Spleen (tissue), 11 donors: ENCODE measurements at regions not wholly inside any gene's neighbourhood (a gene's known extent, or its start where the extent isn't known, plus 50 kb on each side); places are given as distances from the start of the nearest gene placed in this dataset.
A peak's percentile ranks its signal among the peaks of the same experiment; 100 is the strongest.

Source experiments
- DNase-seq: peaks from one replicate; pipeline ENCODE4 v3.0.0-alpha.2; 2020
- H3K27ac ChIP-seq, 8 donors: fragments of 200-600 bp; sonication (generic) in 7 of 8; 1 replicate in 4 of 8; 2 replicates in 4 of 8; pipeline versions ENCODE4 v1.5.0 to v1.8.0; 2016 to 2021; ENCODE audit warnings: inconsistent platforms in 4 of 8, mild to moderate bottlenecking in 4 of 8, moderate library complexity in 1 of 8
- H3K27me3 ChIP-seq, 7 donors: fragments of 200-600 bp; sonication (generic) in 6 of 7; replicated peaks in 1 of 7; 1 replicate in 4 of 7; 2 replicates in 3 of 7; pipeline versions ENCODE4 v1.5.0 to v1.8.0; 2016 to 2021; ENCODE audit warnings: inconsistent platforms in 3 of 7, mild to moderate bottlenecking in 1 of 7
- H3K36me3 ChIP-seq, 6 donors: fragments of 200-600 bp; sonication (generic) in 5 of 6; 1 replicate in 4 of 6; 2 replicates in 2 of 6; pipeline versions ENCODE4 v1.5.0 to v1.8.0; 2016 to 2021; ENCODE audit warnings: inconsistent platforms in 2 of 6
- H3K4me1 ChIP-seq, 6 donors: fragments of 200-600 bp; sonication (generic) in 5 of 6; 1 replicate in 3 of 6; 2 replicates in 3 of 6; pipeline versions ENCODE4 v1.5.0 to v1.8.0; 2016 to 2021; ENCODE audit warnings: inconsistent platforms in 3 of 6
- H3K4me3 ChIP-seq, 8 donors: fragments of 200-600 bp; sonication (generic) in 7 of 8; 1 replicate in 4 of 8; 2 replicates in 4 of 8; pipeline versions ENCODE4 v1.5.0 to v1.8.0; 2016 to 2021; ENCODE audit warnings: inconsistent platforms in 4 of 8, mild to moderate bottlenecking in 4 of 8, moderate library complexity in 2 of 8
- H3K9me3 ChIP-seq, 8 donors: fragments of 200-600 bp; sonication (generic) in 7 of 8; 1 replicate in 4 of 8; 2 replicates in 4 of 8; pipeline versions ENCODE4 v1.5.0 to v1.8.0; 2016 to 2021; ENCODE audit warnings: inconsistent platforms in 4 of 8
- CTCF ChIP-seq, 11 experiments: fragments of 200-600 bp in 7 of 11; fragments of 450-650 bp in 4 of 11; sonication (generic) in 4 of 11; IDR thresholded peaks in 8 of 11; conservative IDR thresholded peaks in 3 of 11; 1 replicate in 7 of 11; 2 replicates in 4 of 11; pipeline versions ENCODE4 v1.4.0 to v1.8.0; 2016 to 2021; ENCODE audit warnings: antibody characterized with exemption in 11 of 11, inconsistent platforms in 4 of 11, mild to moderate bottlenecking in 1 of 11
- POLR2A ChIP-seq, 3 donors: fragments of 450-650 bp; IDR thresholded peaks; one replicate each; pipeline ENCODE4 v1.5.1; 2017; ENCODE audit warnings: antibody characterized with exemption in 3 of 3, mild to moderate bottlenecking in 1 of 3
- POLR2AphosphoS5 ChIP-seq, 3 donors: sonication (generic); formaldehyde crosslinking; IDR thresholded peaks; one replicate each; pipeline ENCODE4 v1.5.1; 2017; ENCODE audit warnings: antibody characterized with exemption in 3 of 3
- WGBS, 5 donors: extraction: QIAGEN DNeasy Blood & Tissue Kit in 3 of 5; methylation state at CpG; one replicate each; pipeline versions ENCODE4 v1.1.5 to v1.1.7; 2013 to 2018; 5-methylcytosine and 5-hydroxymethylcytosine counted together
- intact Hi-C: fragments of 100-400 bp; cut with DNase I; formaldehyde crosslinking; loops from one replicate; pipeline ENCODE4 v1.15.0; 2023; ENCODE audit warnings: low total_unique reads
- donor health status: healthy with polysubstance abuse.
- donor health status: DM: no; HTN: no; CAD: no; lungs with moderate emphysema.
- donor health status: DM: no; HTN: no; CAD: no.
- donor health status: Bipolar disorder and iron deficiency.
- donor health status: healthy.
- donor health status: DM: no; HTN: no; CAD: no.
- donor health status: DM: yes; HTN: yes; CAD: no.

- no peaks in the 10 kb centered on the region for H3K9me3 ChIP-seq
- WGBS, 5 donors = 15 to 19% (median 17%) methylated on average over 12 of the region's 12 CpGs
- TF ChIP-seq POLR2A (IDR thresholded peaks at IDR 0.05) (no peak), POLR2AphosphoS5 (IDR thresholded peaks at IDR 0.05) (peak in 2 of 3 donors; percentile 63 to 76), CTCF (IDR thresholded peaks at IDR 0.05 in 8 of 11, conservative IDR thresholded peaks at IDR 0.05 in 3 of 11) (no peak)
- DNase-seq = peak; percentile 90
- no peaks in the 10 kb centered on the region for H3K36me3 ChIP-seq
- H3K4me1 ChIP-seq = peaks cover 10 to 53% (median 25%) of the 10 kb centered on the region in 6 donors
- H3K27ac ChIP-seq = peak overlapping the region in 7 of 8 donors; percentile 4 to 56 (median 43)
- intact Hi-C loops = no loop called here
- H3K27me3 ChIP-seq = no peaks in the 10 kb centered on the region
- H3K4me3 ChIP-seq = no peak overlapping the region
Observed at GRCh38 chr6:15879371-15880261, 216.8 kb upstream of the DTNBP1 start.

- 39 to 59% (median 48%) methylated on average over 2 of the region's 2 CpGs for WGBS, 5 donors
- intact Hi-C loops = no loop called here
Observed at GRCh38 chr6:15877231-15877630, 214.4 kb upstream of the DTNBP1 start.

GRCh38 chr6:15876406-15876805 is 213.6 kb upstream of the DTNBP1 start:
- 47 to 73% (median 53%) methylated on average over 3 of the region's 3 CpGs for WGBS, 5 donors
- no peak for TF ChIP-seq POLR2A (IDR thresholded peaks at IDR 0.05)
- no peak for TF ChIP-seq POLR2AphosphoS5 (IDR thresholded peaks at IDR 0.05)
- TF ChIP-seq CTCF (IDR thresholded peaks at IDR 0.05 in 8 of 11, conservative IDR thresholded peaks at IDR 0.05 in 3 of 11) = no peak
- Histone ChIP-seq H3K4me3 (no peak overlapping the region), H3K36me3 (no peaks in the 10 kb centered on the region), H3K9me3 (no peaks in the 10 kb centered on the region), H3K27me3 (no peaks in the 10 kb centered on the region), H3K4me1 (peaks cover 10 to 36% (median 18%) of the 10 kb centered on the region in 6 donors), H3K27ac (no peak overlapping the region)
- DNase-seq = no peak
- intact Hi-C loops = no loop called here

More at GRCh38 chr6:15877231-15877630, 214.4 kb upstream of the DTNBP1 start:
- Histone ChIP-seq H3K27ac (no peak overlapping the region), H3K27me3 (no peaks in the 10 kb centered on the region), H3K4me1 (peaks cover 10 to 40% (median 21%) of the 10 kb centered on the region in 6 donors), H3K4me3 (no peak overlapping the region), H3K36me3 (no peaks in the 10 kb centered on the region), H3K9me3 (no peaks in the 10 kb centered on the region)
- TF ChIP-seq CTCF (IDR thresholded peaks at IDR 0.05 in 8 of 11, conservative IDR thresholded peaks at IDR 0.05 in 3 of 11) (no peak), POLR2AphosphoS5 (IDR thresholded peaks at IDR 0.05) (no peak), POLR2A (IDR thresholded peaks at IDR 0.05) (no peak)
- no peak for DNase-seq

GRCh38 chr6:15875797-15876196 is 213.0 kb upstream of the DTNBP1 start:
- Histone ChIP-seq H3K4me1 (peaks cover 10 to 35% (median 14%) of the 10 kb centered on the region in 6 donors), H3K27me3 (no peaks in the 10 kb centered on the region), H3K36me3 (no peaks in the 10 kb centered on the region), H3K4me3 (no peak overlapping the region), H3K27ac (no peak overlapping the region), H3K9me3 (no peaks in the 10 kb centered on the region)
- intact Hi-C loops = no loop called here
- TF ChIP-seq POLR2A (IDR thresholded peaks at IDR 0.05) (no peak), CTCF (IDR thresholded peaks at IDR 0.05 in 8 of 11, conservative IDR thresholded peaks at IDR 0.05 in 3 of 11) (no peak), POLR2AphosphoS5 (IDR thresholded peaks at IDR 0.05) (no peak)
- 84 to 94% (median 91%) methylated on average over 1 of the region's 1 CpG for WGBS, 5 donors
- DNase-seq = no peak
